Uterus (tissue), 3 donors: ENCODE measurements at regions not wholly inside any gene's neighbourhood (a gene's known extent, or its start where the extent isn't known, plus 50 kb on each side); places are given as distances from the start of the nearest gene placed in this dataset.
"Not testable (repeated sequence)": the region's sequence is repeated elsewhere in the genome, so short reads cannot be mapped to it uniquely, and the experiment has no call there.

Experiments used
- DNase-seq, 2 donors: peaks; one replicate each; pipeline ENCODE4 v3.0.0-alpha.2; 2019 to 2020
- H3K27ac ChIP-seq, 2 donors: fragments of 200-600 bp; sonication (generic); 1 replicate in 1 of 2; 2 replicates in 1 of 2; pipeline ENCODE4 v1.5.1; 2016 to 2018
- H3K27me3 ChIP-seq, 2 donors: fragments of 200-600 bp; sonication (generic); one replicate each; pipeline ENCODE4 v1.5.1; 2018 to 2019; ENCODE audit warnings: control low read depth in 1 of 2
- H3K36me3 ChIP-seq, 2 donors: fragments of 200-600 bp; sonication (generic); one replicate each; pipeline ENCODE4 v1.5.1; 2019; ENCODE audit warnings: control low read depth in 1 of 2
- H3K4me1 ChIP-seq, 2 donors: fragments of 200-600 bp; sonication (generic); one replicate each; pipeline ENCODE4 v1.5.1; 2018 to 2019; ENCODE audit warnings: control low read depth in 1 of 2
- H3K4me3 ChIP-seq, 2 donors: fragments of 200-600 bp; sonication (generic); 1 replicate in 1 of 2; 2 replicates in 1 of 2; pipeline ENCODE4 v1.5.1; 2018 to 2019; ENCODE audit warnings: mild to moderate bottlenecking in 1 of 2
- H3K9me3 ChIP-seq, 2 donors: fragments of 200-600 bp; sonication (generic); one replicate each; pipeline ENCODE4 v1.5.1; 2019; ENCODE audit warnings: control low read depth in 1 of 2
- CTCF ChIP-seq, 4 experiments: fragments of 200-600 bp in 2 of 4; fragments of 450-650 bp in 2 of 4; sonication (generic) in 2 of 4; IDR thresholded peaks; one replicate each; pipeline ENCODE4 v1.5.1; 2016 to 2019; ENCODE audit warnings: antibody characterized with exemption in 4 of 4, mild to moderate bottlenecking in 2 of 4, moderate library complexity in 1 of 4
- POLR2A ChIP-seq, 2 donors: fragments of 450-650 bp; IDR thresholded peaks; one replicate each; pipeline ENCODE4 v1.6.1; 2016; ENCODE audit warnings: antibody characterized with exemption in 2 of 2, mild to moderate bottlenecking in 1 of 2, moderate library complexity in 1 of 2
- intact Hi-C: fragments of 100-400 bp; cut with DNase I; formaldehyde crosslinking; loops from one replicate; pipeline ENCODE4 v1.15.1; 2023; ENCODE audit warnings: low total_unique reads
- donor health status: DM: yes; HTN: yes; CAD: no.

GRCh38 chr10:118973744-118974143 is 55.8 kb upstream of the NANOS1 start:
- Histone ChIP-seq H3K9me3 (no peaks in the 10 kb centered on the region), H3K4me3 (no peak overlapping the region), H3K4me1 (no peaks in the 10 kb centered on the region), H3K27ac (no peak overlapping the region), H3K27me3 (no peaks in the 10 kb centered on the region), H3K36me3 (no peaks in the 10 kb centered on the region)
- DNase-seq: no peak
- TF ChIP-seq CTCF (IDR thresholded peaks at IDR 0.05) (no peak), POLR2A (IDR thresholded peaks at IDR 0.05) (no peak)
- intact Hi-C loops: no loop called here

DNA sequence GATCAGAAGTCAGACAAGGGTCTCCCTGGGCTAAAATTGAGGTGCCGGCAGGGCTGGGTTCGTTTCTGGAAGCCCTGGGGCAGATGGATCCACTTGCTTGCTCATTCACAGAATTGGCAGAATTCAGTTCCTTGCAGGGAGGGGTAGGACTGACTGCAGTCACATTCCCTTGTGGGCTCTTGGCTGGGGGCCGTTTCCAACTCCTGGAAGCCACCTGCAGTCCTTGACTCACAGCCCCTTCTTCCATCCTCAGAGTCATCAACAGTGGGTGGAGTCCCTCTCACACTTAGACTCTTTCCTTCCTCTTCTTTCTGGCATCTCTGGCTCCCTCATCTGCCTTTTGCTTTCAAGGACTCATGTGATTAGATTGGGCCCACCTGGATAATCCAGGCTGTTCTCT is 54.6 kb upstream of the NANOS1 start:
- Histone ChIP-seq H3K4me3 (no peak overlapping the region), H3K27me3 (no peaks in the 10 kb centered on the region), H3K36me3 (no peaks in the 10 kb centered on the region), H3K4me1 (no peaks in the 10 kb centered on the region), H3K27ac (no peak overlapping the region), H3K9me3 (no peaks in the 10 kb centered on the region)
- TF ChIP-seq CTCF (IDR thresholded peaks at IDR 0.05): no peak
- TF ChIP-seq POLR2A (IDR thresholded peaks at IDR 0.05): no peak
- intact Hi-C loops: no loop called here
- no peak for DNase-seq

DNA sequence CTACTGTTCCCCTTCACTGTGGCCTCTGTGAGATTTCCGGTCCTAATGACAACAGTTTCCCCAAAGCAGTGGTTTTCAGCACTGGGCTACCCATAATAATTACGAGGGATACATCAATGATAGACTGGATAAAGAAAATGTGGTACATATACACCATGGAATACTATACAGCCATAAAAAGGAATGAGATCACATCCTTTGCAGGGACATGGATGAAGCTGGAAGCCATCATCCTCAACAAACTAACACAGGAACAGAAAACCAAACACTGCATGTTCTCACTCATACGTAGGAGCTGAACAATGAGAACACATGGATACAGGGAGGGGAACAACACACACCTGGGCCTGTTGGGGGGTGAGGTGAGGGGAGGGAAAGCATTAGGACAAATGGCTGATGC is 53.3 kb upstream of the NANOS1 start:
- H3K36me3 ChIP-seq, intact Hi-C loops, DNase-seq, H3K9me3 ChIP-seq, H3K4me1 ChIP-seq, H3K27me3 ChIP-seq, H3K27ac ChIP-seq, H3K4me3 ChIP-seq: not testable (repeated sequence)

GRCh38 chr10:118977022-118977599 is 52.4 kb upstream of the NANOS1 start:
- Histone ChIP-seq H3K9me3 (no peaks in the 10 kb centered on the region), H3K27ac (no peak overlapping the region), H3K36me3 (no peaks in the 10 kb centered on the region), H3K4me1 (no peaks in the 10 kb centered on the region), H3K4me3 (no peak overlapping the region), H3K27me3 (no peaks in the 10 kb centered on the region)
- intact Hi-C loops: no loop called here
- TF ChIP-seq POLR2A (IDR thresholded peaks at IDR 0.05): no peak
- no peak for TF ChIP-seq CTCF (IDR thresholded peaks at IDR 0.05)
- no peak for DNase-seq

DNA sequence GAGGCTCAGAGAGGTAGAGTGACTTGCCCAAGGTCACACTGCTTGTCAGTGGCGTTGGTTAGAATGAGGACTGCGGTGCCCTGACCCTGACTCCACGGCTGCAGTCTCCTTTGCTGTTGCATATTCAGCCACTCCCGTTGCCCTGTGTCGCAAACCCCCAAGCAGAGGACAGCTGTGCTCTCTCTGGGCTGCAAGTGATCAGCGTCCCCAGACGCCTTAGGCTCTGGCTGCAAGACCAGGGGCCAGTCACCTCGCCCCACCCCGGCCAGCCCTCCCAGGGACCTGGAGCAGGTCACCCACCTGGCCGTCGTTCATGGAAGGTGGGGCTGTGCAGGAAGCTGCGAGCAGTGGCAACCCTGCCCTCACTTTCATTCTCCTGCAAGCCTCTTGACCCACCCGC is 51.7 kb upstream of the NANOS1 start:
- intact Hi-C loops: no loop called here
- no peak for TF ChIP-seq POLR2A (IDR thresholded peaks at IDR 0.05)
- no peak for TF ChIP-seq CTCF (IDR thresholded peaks at IDR 0.05)
- H3K27me3 ChIP-seq: no peaks in the 10 kb centered on the region
- H3K4me3 ChIP-seq: no peak overlapping the region
- no peaks in the 10 kb centered on the region for H3K36me3 ChIP-seq
- H3K9me3 ChIP-seq: no peaks in the 10 kb centered on the region
- no peak overlapping the region for H3K27ac ChIP-seq
- H3K4me1 ChIP-seq: no peaks in the 10 kb centered on the region
- DNase-seq: no peak
